ENCODE measurements at regions not wholly inside any gene's neighbourhood (a gene's known extent, or its start where the extent isn't known, plus 50 kb on each side); places are given as distances from the start of the nearest gene placed in this dataset.

DNA sequence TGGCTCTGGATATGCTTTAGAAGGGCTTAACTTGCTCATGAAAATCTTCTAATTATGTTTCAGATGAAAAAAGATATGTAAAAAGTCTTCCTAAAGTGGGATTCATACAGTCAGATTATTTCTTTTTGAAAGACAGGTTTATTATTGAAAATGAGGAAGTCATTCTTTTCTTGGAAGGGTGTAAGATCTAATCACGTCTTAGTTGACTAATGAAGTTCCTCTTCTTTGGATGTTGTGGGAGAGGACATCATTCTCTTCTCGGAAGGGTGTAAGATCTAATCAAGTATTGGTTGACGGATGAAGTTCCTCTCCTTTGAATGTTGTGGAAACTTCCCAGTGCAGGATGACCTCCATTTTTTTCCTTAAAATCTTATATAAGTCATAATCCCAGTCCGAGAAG is 74.9 kb downstream of the ALG10 start:
- Histone ChIP-seq H3K4me3 (no peak overlapping the region), H3K27me3 (no peaks in the 10 kb centered on the region), H3K27ac (no peak overlapping the region), H3K4me1 (no peaks in the 10 kb centered on the region), H3K36me3 (replicated peaks in 1 of 2; ENCODE audit: insufficient read depth in 1 of 2, low read depth in 2 of 2) (no peaks in the 10 kb centered on the region), H3K9me3 (no peaks in the 10 kb centered on the region)
- ATAC-seq = no peak
- intact Hi-C loops (cut with DNase I) = no loop called here
- 34 to 39% methylated on average over 4 of the region's 4 CpGs for WGBS, 2 donors
- DNase-seq = no peak
- TF ChIP-seq POLR2A (IDR thresholded peaks at IDR 0.05) = no peak
- TF ChIP-seq, protein P1, sequence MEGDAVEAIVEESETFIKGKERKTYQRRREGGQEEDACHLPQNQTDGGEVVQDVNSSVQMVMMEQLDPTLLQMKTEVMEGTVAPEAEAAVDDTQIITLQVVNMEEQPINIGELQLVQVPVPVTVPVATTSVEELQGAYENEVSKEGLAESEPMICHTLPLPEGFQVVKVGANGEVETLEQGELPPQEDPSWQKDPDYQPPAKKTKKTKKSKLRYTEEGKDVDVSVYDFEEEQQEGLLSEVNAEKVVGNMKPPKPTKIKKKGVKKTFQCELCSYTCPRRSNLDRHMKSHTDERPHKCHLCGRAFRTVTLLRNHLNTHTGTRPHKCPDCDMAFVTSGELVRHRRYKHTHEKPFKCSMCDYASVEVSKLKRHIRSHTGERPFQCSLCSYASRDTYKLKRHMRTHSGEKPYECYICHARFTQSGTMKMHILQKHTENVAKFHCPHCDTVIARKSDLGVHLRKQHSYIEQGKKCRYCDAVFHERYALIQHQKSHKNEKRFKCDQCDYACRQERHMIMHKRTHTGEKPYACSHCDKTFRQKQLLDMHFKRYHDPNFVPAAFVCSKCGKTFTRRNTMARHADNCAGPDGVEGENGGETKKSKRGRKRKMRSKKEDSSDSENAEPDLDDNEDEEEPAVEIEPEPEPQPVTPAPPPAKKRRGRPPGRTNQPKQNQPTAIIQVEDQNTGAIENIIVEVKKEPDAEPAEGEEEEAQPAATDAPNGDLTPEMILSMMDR (IDR thresholded peaks at IDR 0.05) = no peak

DNA sequence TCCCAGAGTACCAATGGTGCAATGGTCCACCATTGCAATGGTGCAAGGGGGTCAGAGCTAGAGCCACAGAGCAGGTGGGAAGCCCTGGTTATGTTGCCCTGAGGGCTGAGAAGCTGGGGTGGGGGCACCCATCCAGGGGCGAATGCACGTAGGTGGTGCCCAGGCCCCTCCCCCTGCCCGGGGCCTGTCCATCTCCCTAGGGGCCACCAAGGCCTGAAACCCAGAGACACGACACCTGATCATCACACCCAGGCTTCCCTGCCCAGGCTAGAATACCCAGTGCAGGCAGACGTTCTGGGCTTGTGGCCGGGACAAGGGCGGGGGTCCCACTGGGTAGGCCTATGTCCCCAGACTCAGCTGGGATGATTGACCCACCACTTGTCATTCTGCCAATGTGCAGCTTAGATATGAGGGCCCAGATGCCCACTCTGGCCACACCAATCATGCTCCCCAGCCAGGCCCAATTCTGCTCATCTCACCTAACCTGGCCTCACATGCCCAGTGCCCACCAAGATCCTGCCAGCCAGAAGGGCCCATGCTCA is 83.2 kb downstream of the ALG10 start:
- Histone ChIP-seq H3K4me3 (no peak overlapping the region), H3K27ac (no peak overlapping the region), H3K4me1 (no peaks in the 10 kb centered on the region), H3K36me3 (replicated peaks in 1 of 2; ENCODE audit: insufficient read depth in 1 of 2, low read depth in 2 of 2) (no peaks in the 10 kb centered on the region), H3K27me3 (no peaks in the 10 kb centered on the region), H3K9me3 (no peaks in the 10 kb centered on the region)
- ATAC-seq = no peak
- intact Hi-C loops (cut with DNase I) = no loop called here
- WGBS, 2 donors = 61% methylated on average over 7 of the region's 7 CpGs; no CpG with 5 or more reads in 1 of the 2 donors
- DNase-seq = no peak
- TF ChIP-seq, protein P1 (IDR thresholded peaks at IDR 0.05) = no peak
- no peak for TF ChIP-seq POLR2A (IDR thresholded peaks at IDR 0.05)

DNA sequence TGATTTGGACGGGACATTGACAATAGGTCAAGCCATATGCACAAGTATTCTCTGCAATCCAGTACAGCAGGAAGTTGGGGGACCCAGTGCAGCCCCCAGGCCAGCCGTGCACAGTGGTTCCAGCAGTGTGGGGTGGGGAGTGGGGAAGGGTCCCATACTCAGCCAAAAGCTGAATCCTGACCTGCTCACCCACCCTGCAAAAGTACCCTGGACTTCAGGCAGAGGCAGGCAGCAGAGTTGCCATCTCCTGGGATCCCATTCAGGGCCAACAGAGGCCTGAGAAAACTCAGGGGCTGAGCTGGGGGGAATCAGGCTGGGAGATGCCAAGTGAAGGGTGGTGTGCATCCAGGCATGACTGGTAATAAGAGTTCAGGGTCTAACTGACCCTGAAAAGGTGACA is 83.9 kb downstream of the ALG10 start:
- no peaks in the 10 kb centered on the region for H3K27me3 ChIP-seq
- no peaks in the 10 kb centered on the region for H3K4me1 ChIP-seq
- H3K4me3 ChIP-seq = no peak overlapping the region
- no peak overlapping the region for H3K27ac ChIP-seq
- DNase-seq (no peak), ATAC-seq (no peak)
- H3K36me3 ChIP-seq (replicated peaks in 1 of 2; ENCODE audit: insufficient read depth in 1 of 2, low read depth in 2 of 2) = no peaks in the 10 kb centered on the region
- intact Hi-C loops (cut with DNase I) = no loop called here
- TF ChIP-seq POLR2A (IDR thresholded peaks at IDR 0.05) = no peak
- 28 to 71% methylated on average over 2 of the region's 2 CpGs for WGBS, 2 donors
- H3K9me3 ChIP-seq = no peaks in the 10 kb centered on the region

DNA sequence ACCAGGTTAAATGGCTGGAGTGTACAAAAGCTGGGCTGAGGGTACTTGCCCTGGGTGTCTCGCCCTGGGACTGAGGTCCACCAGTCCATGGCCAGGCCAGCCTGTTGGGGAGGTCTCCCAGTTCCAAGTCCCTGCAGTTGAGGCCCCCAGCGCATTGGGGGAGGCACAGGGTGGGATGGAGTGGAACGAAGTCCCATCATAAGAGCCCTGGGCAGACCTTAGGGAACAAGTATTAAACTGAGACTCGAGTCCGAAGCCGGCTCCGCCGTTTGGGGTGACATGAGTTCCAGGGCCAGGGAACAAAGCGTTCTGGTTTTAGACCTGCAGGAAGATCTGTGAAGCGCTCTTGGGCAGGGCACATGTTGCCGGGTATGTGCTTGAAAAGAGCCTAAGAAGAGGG is 84.7 kb downstream of the ALG10 start:
- WGBS, 2 donors = 76 to 83% methylated on average over 11 of the region's 11 CpGs

DNA sequence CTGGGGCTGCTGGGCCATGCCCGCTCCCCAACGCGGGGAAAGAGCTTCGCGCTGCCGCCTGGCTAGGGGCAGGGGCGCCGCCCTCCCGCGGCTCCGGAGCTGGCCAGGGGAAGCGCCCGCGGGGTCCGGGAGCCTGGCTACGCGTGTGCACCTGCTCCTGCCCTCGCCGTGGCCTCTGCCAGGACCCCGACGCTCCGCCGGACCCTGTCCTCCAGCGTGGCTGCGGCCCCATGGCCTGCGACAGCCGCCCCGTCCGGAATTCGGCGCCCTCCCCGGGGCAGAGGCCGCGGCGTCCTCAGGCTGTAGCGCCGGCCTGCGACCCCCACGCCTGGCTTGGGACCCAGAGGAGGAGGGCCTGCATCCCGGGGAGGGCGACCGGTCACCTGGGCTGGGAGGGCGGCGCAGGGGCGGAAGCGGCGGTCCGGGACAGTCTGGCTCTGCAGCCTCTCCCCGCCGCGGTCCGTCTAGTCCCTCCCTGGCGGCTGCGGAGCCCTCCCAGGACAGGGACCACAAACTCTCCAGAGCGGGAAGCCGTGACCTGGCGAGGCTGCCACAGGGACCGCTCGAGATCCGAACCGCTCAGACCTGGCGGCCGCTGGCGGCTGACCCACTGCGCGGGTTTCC is 85.6 kb downstream of the ALG10 start:
- Histone ChIP-seq H3K36me3 (replicated peaks in 1 of 2; ENCODE audit: insufficient read depth in 1 of 2, low read depth in 2 of 2) (no peaks in the 10 kb centered on the region), H3K27me3 (no peaks in the 10 kb centered on the region), H3K4me1 (no peaks in the 10 kb centered on the region), H3K27ac (no peak overlapping the region), H3K9me3 (no peaks in the 10 kb centered on the region), H3K4me3 (no peak overlapping the region)
- WGBS, 2 donors = 5 to 7% methylated on average over 3 to 30 of the region's 66 CpGs
- DNase-seq (no peak), ATAC-seq (peak; percentile 9)
- TF ChIP-seq, protein P1 (IDR thresholded peaks at IDR 0.05) = no peak
- intact Hi-C loops (cut with DNase I) = no loop called here

More for the DNA sequence above, 84.7 kb downstream of the ALG10 start:
- DNase-seq = no peak
- Histone ChIP-seq H3K4me1 (no peaks in the 10 kb centered on the region), H3K27ac (no peak overlapping the region), H3K4me3 (no peak overlapping the region), H3K36me3 (replicated peaks in 1 of 2; ENCODE audit: insufficient read depth in 1 of 2, low read depth in 2 of 2) (no peaks in the 10 kb centered on the region), H3K27me3 (no peaks in the 10 kb centered on the region), H3K9me3 (no peaks in the 10 kb centered on the region)
- intact Hi-C loops (cut with DNase I) = no loop called here
- no peak for ATAC-seq
- TF ChIP-seq POLR2A (IDR thresholded peaks at IDR 0.05) = no peak
- TF ChIP-seq, protein P1 (IDR thresholded peaks at IDR 0.05) = no peak

Measured in body of pancreas (tissue), 4 donors.